NCI-H524 (cell line): ENCODE measurements at regions not wholly inside any gene's neighbourhood (a gene's known extent, or its start where the extent isn't known, plus 50 kb on each side); places are given as distances from the start of the nearest gene placed in this dataset.
A peak's percentile ranks its signal among the peaks of the same experiment; 100 is the strongest.
"Not testable (repeated sequence)": the region's sequence is repeated elsewhere in the genome, so short reads cannot be mapped to it uniquely, and the experiment has no call there.

Source experiments
- DNase-seq, 2 experiments: peaks; one replicate each; lab custom pipeline; 2025; lab: John Stamatoyannopoulos, UW

GRCh38 chr4:178966644-178967043 lies 1524.4 kb upstream of the AGA start:
- DNase-seq: no peak

- no peak for DNase-seq
These were observed 1528.3 kb upstream of the AGA start for GRCh38 chr4:178970433-178971140.

GRCh38 chr4:178976861-178977260 lies 1534.6 kb upstream of the AGA start:
- no peak for DNase-seq

GRCh38 chr4:178993306-178993705 lies 1551.1 kb upstream of the AGA start:
- DNase-seq: no peak

GRCh38 chr4:179001918-179002317 lies 1559.7 kb upstream of the AGA start:
- DNase-seq: no peak

GRCh38 chr4:179007755-179008154 lies 1565.5 kb upstream of the AGA start:
- DNase-seq: no peak

GRCh38 chr4:179017581-179017980 lies 1575.3 kb upstream of the AGA start:
- DNase-seq: no peak

GRCh38 chr4:179027569-179027968 lies 1585.3 kb upstream of the AGA start:
- no peak for DNase-seq

- DNase-seq: no peak
These were observed 1586.1 kb upstream of the AGA start for GRCh38 chr4:179028321-179028720.

GRCh38 chr4:179029683-179030082 lies 1587.4 kb upstream of the AGA start:
- DNase-seq: no peak

GRCh38 chr4:179040259-179040658 lies 1598.0 kb upstream of the AGA start:
- DNase-seq: no peak

GRCh38 chr4:179048839-179049453 lies 1606.7 kb upstream of the AGA start:
- DNase-seq: no peak

- no peak for DNase-seq
These were observed 1609.0 kb upstream of the AGA start for GRCh38 chr4:179051206-179051605.

GRCh38 chr4:179059396-179059795 lies 1617.2 kb upstream of the AGA start:
- no peak for DNase-seq

GRCh38 chr4:179066254-179066653 lies 1624.0 kb upstream of the AGA start:
- DNase-seq: not testable (repeated sequence)

- no peak for DNase-seq
These were observed 1628.9 kb upstream of the AGA start for GRCh38 chr4:179071131-179071530.

- no peak for DNase-seq
These were observed 1634.6 kb upstream of the AGA start for GRCh38 chr4:179076865-179077264.

- DNase-seq: no peak
These were observed 1653.5 kb upstream of the AGA start for GRCh38 chr4:179095585-179096221.

- no peak for DNase-seq
These were observed 1655.5 kb upstream of the AGA start for GRCh38 chr4:179097741-179098140.

GRCh38 chr4:179110356-179110755 lies 1668.1 kb upstream of the AGA start:
- DNase-seq: peak; percentile 72 to 89

GRCh38 chr4:179110816-179111215 lies 1668.6 kb upstream of the AGA start:
- DNase-seq: no peak

GRCh38 chr4:179112441-179113170 lies 1670.4 kb upstream of the AGA start:
- DNase-seq: no peak

- no peak for DNase-seq
These were observed 1672.4 kb upstream of the AGA start for GRCh38 chr4:179114615-179115014.
